HCEC 1CT (cell line): ENCODE measurements at regions not wholly inside any gene's neighbourhood (a gene's known extent, or its start where the extent isn't known, plus 50 kb on each side); places are given as distances from the start of the nearest gene placed in this dataset.
"Not testable (repeated sequence)": the region's sequence is repeated elsewhere in the genome, so short reads cannot be mapped to it uniquely, and the experiment has no call there.

Experiments used
- DNase-seq: peaks from one replicate; pipeline ENCODE4 v3.0.0-alpha.2; 2017

- no peak for DNase-seq
These were observed 345.7 kb downstream of the UTRN start for GRCh38 chr6:144630857-144631256.

DNA sequence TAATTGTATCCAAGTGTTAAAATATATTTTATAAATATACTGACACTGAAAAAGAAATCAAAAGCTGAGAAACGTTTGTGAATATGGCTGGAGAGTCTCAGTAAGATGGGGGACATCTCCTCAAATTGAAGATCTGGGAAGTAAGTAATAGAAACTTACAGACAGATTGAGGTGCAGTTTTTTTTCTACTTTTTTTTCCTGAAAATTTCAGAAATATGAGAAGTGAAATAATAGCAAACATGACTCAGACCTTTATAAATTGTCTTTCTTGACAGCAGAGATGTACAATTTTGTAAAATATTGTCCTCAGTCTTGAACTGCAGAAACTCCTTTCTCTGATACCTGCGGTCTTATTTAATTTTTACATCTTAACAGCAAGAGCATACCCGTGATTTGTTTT lies 347.1 kb downstream of the UTRN start:
- DNase-seq = no peak

- DNase-seq = no peak
These were observed 348.8 kb downstream of the UTRN start for GRCh38 chr6:144633886-144634285.

DNA sequence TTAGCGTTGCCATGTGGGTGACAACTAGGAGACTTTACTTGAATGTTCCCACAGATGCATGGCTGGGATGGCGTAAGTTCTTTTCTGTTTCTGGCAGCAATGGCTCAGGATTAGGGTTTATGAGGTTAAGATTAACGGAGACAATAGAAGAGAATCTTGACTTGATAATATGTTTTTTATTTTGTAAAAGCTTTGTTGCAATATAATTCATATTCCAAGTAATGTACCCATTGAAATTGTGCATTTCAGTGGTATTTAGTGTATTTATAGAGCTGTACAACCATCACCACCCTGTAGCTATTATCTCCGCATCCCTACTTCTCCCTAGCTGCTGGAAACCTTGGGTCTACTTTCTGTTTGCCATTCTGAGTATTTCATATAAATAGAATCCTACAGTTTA lies 349.2 kb downstream of the UTRN start:
- no peak for DNase-seq

GRCh38 chr6:144635051-144635450 lies 349.9 kb downstream of the UTRN start:
- DNase-seq = no peak

DNA sequence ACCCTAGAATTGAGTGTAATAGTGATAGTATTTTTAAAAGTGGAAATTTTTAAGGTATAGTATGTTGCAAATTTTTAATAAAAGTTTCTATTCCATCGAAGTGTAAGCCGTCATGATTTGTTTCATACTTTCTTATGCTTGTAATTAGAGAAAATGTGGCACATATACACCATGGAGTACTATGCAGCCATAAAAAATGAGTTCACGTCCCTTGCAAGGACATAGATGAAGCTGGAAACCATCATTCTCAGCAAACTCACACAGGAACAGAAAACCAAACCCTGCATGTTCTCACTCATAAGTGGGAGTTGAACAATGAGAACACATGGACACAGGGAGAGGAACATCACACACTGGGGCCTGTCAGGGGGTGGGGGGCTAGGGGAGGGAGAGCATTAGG lies 350.9 kb downstream of the UTRN start:
- DNase-seq = not testable (repeated sequence)

GRCh38 chr6:144637541-144637940 lies 352.4 kb downstream of the UTRN start:
- no peak for DNase-seq

DNA sequence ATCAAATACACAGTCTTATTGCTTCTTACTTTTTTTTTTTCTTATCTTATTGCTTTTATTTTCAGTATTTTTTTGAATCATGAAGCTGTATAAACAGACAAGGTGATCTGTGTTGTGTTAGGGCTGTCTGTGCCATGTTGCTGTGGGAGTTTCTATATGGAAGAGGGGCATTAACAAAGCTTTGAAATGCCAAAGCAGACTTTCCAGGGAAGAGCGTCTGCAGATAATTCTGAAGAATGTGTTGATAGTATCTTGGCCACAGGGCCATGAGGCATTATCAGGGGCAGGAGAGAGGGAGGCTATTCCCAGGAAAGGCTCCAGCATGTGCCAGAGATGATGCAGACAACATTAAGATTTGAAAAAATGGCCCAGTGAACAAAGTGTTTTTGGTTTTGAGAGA lies 354.5 kb downstream of the UTRN start:
- no peak for DNase-seq

- no peak for DNase-seq
These were observed 356.2 kb downstream of the UTRN start for GRCh38 chr6:144641286-144641685.

- DNase-seq = no peak
These were observed 359.6 kb downstream of the UTRN start for GRCh38 chr6:144644776-144645175.

- DNase-seq = no peak
These were observed 361.2 kb downstream of the UTRN start for GRCh38 chr6:144646093-144647056.

GRCh38 chr6:144647406-144647964 lies 362.4 kb downstream of the UTRN start:
- no peak for DNase-seq

- DNase-seq = no peak
These were observed 363.0 kb downstream of the UTRN start for GRCh38 chr6:144647971-144648651.

GRCh38 chr6:144649085-144649484 lies 363.9 kb downstream of the UTRN start:
- DNase-seq = no peak

- DNase-seq = no peak
These were observed 366.1 kb downstream of the UTRN start for GRCh38 chr6:144651234-144651633.

DNA sequence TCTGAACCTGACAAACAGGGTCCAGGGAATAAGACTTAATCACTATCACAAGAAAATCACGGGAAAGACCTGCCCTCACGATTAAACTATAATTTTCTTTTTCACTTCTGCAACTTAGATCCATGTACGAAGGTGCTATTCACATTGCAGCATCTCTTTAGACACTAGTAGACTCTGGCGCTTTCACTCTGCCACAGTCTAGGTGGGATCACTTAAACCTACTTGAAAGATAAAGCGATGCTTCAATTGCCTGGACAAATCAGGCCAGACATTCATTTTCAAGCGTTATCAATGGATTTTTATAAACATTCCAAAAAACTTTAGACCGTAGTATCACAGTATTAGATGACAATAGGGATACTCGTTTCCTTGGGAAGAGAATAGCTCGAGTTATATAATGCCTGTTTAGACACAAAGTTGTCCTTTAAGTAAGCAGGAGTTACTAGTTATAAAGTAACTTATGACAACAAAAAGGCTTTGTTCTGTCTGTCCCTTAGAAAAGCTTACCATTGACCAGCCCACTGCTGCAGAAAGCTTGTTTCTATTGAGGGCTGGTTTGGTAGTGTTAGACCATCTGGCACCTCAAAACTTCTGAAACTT lies 367.3 kb downstream of the UTRN start:
- DNase-seq = no peak

GRCh38 chr6:144653885-144654505 lies 368.9 kb downstream of the UTRN start:
- DNase-seq = no peak

- DNase-seq = no peak
These were observed 369.4 kb downstream of the UTRN start for GRCh38 chr6:144654506-144654905.

- DNase-seq = peak; percentile 82
These were observed 370.2 kb downstream of the UTRN start for GRCh38 chr6:144655376-144655775.

- no peak for DNase-seq
These were observed 372.6 kb downstream of the UTRN start for GRCh38 chr6:144657691-144658090.

DNA sequence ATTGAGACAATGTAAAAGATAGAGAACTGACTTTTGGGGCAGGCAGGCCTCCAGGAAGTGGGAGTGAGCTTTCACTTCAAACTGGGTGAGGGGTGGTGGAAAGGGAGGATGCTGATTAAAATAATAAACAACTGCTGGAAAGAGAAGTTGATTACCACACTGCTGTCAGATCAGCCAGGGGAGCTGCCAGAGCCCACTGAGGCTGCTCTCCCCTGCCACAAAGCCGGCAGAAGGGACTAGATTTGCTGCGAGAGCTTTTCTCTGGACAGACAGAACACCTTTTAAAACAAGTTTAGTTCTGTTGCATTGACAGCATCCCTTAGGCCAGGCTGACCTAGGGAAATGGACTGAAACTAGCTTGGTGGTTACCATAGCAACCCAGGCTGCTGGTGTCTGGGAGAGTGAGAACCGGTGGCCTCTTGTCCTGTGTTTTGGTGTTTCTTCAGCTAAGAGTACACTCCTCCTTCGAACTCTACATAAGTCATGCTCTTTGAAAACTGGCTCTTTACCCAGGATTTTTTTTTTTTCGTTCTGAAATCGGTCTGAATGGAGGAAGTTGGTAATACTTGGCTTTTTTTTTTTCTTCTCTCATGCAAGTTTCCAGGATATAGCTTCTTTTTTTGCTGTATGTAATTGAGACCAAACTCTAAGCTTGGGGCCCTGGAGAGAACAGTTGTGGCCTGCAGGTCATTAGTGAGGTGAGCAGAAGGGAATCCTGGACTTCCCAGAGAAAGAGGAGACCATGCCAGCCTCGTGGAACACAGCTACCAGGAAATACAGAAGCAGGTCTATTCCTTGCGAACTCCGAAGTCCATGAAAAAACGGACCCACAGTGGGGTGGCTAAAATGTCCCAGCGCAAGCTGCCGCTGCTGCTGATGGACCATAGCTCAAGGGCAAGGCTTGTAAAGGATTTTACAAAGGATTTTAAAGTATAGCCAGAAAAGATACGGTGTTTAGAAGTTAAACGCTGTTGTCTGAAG lies 374.4 kb downstream of the UTRN start:
- DNase-seq = no peak
